ENCODE measurements at regions not wholly inside any gene's neighbourhood (a gene's known extent, or its start where the extent isn't known, plus 50 kb on each side); places are given as distances from the start of the nearest gene placed in this dataset.
"Not testable (repeated sequence)": the region's sequence is repeated elsewhere in the genome, so short reads cannot be mapped to it uniquely, and the experiment has no call there.

DNA sequence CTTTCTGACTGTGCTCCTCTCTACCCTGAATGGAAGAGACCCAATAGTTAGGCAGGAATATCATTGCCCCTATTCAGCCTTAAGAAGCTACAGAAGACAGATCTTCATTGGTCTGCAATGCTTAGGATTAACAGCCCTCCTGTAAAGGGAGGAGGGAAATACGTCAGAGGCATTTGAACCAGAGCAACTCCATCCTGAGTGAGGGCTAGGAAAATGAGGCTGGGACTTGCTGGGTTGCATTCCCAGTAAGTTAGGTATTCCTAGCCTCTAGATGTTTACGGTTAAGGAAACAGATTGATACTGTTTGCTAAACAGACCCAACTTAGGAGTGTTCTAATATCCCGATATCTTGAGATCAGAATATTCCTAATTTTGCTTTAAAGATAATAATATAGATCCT, 63.5 kb downstream of the PCDH18 start:
- no peak for DNase-seq

DNA sequence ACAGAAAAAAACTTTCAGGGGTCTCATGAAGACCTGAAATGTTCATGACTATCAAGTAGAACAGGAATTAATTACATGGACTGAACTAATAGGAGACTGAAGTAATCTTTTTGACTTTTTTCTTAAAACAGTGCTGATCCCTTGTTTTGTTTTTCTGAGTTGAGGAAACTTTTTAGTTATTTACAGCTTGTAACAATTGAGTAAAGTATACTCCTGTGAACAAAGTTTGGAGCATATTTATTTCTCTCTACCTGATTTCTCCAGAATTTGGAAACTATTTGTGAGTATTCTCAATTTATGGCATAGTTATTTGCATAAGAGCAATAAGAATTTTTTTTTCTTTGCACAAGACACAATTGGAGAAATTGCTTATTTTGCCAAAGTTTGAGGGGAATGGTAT, 64.8 kb downstream of the PCDH18 start:
- DNase-seq, result no peak

DNA sequence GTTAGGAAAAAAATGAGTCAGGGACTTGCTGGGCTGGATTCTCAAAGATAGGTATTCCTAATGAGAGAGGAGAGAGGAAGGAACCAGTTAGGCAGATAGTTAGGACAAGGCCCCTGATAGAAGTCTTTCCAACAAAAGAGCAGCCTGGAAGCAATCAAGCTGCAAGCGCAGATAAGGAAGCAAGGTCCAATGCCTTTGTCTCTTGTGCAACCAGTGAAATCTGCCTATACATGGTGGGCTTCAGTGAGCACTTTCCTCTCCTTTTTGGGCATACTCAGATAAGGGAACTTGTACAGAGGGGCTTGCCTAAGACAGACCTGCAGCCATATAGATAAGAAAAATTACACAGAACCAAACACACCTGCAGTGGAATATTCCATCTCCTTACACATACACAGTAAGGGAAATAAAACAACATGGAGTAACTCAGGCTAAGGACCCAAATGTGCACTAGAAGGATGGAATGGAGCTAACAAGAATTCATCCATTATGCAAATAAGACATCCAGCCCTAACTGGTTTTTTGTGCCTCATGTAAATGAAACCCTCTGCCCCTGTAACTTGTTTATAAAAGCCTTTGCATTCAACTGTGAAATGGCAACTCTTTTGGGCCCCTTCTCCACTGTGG, 68.8 kb downstream of the PCDH18 start:
- no peak for DNase-seq

DNA sequence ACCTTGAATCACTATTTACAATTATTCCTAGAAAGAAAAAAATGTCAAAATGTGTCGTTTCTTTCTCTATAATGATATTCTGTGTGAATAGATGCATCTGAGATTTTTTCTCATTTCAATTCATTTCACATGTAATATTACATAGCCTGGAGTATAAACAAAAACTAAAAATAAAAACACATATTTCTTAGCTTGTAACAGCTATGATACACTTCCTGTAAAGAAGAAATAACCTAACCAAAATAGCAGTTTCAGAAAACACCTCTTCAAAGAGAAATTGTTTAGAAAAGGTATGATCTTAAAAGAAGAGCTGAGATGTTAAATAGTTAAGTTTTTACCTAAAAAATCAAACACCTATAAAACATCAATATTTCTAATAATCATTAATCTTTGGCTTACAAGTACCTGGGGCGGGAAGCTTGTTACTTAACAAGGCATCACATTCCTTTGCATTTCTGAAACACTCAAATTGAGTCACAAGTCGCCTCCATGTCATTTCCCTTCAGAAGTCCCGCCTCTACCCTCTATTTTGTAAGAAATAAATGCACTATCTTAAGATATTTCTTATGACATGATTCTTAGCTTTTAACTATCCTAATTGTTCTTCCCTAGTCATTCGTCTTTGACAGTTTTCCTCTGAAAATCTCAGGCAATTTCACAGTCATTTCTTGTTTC, 76.5 kb downstream of the PCDH18 start:
- DNase-seq, result no peak

DNA sequence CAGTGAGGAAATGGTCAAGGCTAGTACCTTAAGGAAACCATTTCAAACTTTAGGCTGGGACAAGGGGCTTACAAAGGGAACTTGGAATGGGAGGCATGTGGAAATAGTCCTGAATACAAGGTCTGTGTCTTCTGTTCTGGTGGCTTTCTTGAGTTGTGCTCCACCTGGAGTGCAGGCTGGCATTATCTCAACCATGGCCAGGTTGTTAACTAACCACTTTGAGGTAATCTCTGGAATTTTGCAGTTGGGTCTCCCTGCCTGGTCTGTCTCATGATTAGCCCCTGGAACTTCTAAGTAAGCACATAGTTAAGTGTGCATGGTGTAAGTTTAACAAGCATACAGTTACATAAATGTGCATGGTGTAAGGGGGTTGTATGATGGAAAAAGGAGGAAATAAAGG, 77.5 kb downstream of the PCDH18 start:
- DNase-seq, result no peak

DNA sequence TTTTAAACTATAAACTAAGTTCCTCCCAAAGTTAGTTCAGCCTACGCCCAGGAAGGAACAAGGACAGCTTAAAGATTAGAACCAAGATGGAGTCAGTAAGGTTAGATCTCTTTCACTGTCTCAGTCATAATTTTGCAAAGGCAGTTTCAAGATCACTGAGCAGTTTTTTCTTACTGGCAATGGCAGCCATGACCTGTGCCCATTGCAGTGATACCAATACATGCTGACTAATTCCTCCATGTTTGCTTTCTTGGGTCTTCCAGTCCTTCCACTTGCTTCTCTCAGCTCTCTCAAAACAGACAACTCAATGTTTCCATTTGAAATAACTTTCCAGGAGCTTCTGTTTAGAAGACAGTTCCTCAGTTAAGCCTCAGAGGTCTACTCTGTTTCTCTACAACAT, 79.5 kb downstream of the PCDH18 start:
- DNase-seq, result no peak

DNA sequence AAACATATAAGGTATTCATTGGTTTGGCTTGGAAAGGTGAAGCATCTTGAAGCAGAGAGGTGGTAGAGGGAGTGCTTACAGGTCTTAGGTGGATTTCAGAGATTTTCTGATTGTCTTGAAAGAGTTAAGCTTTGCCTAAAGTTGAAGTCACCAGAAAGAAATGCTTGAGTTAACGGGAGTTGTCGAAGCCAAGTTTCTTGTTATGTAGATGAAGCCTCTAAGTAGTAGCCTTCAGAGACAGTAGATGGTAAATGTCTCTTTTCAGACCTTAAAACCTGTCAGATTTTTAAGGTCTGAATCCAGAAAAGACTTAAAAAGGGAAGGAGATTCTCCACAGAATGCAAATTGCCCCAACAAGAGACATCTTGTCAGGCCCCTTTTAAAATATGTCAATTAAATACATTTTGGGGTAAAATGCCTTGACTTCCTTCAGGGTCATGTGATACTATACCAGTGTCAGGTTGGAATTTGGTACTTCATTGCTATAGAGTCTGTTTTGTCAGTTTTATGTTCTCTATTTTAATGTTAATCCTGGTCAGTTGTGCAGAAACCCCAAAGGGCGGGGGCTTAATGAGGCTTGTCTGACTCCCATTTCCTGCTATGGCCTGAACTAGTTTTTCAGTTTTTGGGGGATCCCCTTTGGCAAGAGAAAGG, 81.0 kb downstream of the PCDH18 start:
- no peak for DNase-seq

DNA sequence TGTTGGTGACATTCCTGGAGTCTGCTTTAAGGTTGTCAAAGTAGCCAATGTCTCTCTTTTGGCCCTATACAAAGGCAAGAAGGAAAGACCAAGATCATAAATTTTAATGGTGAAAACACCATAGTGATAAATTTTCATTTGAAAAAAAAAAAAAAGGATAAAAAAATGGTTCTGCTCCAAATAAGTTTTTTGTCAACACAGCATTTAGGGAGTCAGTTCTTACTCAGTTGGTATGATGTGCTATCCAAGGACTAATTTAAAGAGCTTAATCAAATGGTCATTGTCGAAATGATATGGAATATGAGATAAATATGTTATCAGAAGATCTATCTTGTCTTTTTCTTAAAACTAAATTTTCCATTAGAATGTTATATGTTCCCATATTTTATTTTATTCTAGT, 83.9 kb downstream of the PCDH18 start:
- DNase-seq, result no peak

DNA sequence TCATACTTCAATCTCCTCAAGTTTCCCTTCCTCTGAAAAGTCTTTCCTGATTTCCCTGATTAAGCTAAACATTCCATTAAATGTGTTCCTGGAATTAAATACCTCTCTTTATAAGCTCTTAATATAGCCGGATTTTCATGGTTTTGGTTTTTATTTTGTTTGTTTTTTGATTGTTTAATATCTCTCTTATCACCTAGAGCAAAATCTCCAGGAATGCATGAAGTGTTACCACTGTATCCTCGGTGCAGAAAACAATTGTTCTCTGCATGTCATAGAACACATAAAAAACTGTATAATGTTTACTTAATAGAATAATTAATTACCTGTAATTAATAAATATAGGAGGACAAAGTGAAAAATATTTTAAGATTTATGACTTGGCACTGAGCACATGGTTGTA, 86.2 kb downstream of the PCDH18 start:
- no peak for DNase-seq

DNA sequence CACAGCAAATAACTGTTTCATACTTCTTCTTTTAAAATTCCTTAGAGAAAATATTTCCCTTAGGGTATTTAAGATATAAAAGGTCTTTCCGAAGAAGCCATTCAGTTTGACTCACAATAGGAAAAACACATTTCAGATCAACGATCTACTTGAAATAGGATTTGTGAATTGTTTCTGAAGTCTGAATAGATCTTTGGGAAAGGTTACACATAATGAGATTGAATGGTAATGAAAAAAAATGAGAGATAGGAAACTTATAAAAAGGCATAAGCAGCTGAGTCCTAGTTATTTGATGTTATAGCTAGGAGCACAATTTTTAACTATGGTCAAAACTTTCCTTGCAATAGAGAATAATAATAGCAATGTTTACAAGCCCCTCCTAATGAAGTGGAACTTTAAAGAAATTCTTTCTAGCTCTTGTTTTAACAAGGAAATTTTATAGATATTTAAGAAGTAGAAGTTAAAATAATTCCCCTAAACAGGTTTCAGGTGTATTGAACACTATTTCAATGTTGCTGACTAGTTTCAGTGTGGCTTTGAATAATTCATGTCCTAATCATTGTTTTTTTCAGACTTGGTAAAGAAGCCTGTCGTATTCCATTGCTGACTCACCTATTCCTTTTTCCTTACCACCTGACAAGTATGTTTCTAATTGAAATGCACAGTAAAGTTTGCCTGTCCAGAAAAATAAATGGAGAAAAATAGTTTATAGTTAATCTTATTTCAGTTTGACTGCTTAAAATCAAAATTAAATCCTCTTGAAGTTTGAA, 89.1 kb downstream of the PCDH18 start:
- DNase-seq, result no peak

DNA sequence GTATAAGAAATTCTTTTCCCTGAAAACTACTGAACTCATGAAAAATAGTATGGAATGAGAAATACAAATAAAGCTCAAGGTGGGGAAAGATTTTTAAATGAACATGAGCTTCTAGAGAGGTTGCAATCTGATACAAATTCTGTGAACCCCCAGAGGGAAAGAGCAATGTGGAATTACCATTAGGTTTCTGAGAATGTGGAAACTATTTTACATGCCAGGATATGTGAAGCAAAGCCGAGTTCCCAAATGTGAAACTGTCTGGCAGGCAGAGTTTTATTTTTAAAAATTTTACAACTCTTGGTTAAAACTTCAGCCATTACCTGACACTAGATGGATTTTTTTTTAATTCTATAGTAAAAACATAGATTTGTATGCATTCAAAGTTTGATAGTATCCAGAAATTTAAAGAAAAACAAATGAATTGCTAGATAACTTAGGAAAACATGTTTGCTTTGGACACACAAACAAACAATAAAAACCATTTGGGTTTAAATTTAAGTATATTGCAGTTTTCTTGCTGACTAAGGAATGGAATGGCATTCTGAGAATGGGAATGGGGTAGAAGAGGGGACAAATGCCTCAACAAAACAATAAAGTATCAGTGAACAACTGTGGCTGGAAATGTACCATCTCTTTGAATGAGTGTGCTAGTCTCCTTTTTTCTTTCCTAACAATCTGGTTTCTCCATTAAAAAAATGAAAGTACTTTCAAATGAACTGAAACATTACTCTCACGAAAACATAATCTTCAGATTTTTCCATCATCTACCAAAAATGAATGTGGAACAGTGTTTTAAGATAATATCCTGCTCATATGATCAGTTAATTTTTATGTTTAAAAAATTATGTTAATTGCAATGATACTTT, 99.6 kb downstream of the PCDH18 start:
- DNase-seq, result no peak

DNA sequence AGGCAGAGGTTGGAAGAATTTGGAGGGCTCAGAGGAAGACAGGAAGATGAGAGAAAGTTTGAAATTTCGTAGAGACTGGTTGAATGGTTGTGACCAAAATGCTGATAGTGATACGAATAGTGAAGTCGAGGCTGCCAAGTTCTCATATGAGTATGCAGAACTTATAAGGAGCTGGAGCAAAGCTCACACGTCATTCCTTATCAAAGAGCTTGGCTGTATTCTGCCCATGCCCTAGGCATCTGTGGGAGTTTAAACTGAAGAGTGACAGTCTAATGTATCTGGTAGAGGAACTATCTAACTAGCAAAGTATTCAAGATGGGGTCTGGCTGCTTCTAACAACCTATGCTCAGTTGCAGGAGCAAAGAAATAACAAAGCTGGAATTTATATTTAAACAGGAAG, 102.1 kb downstream of the PCDH18 start:
- no peak for DNase-seq

DNA sequence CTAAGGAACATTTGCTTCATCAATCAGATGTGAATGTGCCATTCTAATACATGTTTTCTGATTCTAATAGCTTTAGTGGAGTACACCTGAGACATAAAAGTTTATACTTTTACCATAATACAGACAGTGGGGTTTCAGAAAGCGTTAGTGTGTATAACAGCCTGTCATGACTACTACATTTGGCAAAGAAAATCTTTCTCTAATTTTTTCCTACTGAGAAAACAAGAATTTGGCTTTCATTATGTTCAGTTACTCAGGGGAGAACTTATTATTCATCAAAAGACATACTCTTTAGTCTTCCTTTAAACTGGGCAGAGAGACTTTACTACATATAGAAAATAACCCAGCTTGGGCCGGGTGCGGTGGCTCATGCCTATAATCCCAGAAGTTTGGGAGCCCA, 104.9 kb downstream of the PCDH18 start:
- DNase-seq, result no peak

DNA sequence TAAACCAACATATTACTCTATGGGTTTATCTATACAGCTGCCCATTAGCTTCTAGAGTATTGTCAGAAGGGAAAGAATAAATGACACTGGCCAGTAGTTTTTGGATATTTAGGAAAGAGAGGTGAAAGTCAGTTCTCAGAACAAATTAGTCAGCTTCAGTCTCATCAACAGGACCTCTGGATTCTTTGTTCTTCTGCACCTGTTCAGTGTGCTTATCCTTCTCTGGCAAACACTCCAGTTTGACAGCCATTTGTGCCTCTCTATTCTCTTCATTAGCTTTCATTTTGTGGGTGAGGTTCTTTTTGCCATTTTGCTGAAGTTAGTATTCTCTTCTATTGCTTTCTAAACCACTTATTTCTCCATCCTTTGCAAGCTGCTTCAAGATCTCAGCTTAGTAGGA, 107.0 kb downstream of the PCDH18 start:
- DNase-seq, result no peak

DNA sequence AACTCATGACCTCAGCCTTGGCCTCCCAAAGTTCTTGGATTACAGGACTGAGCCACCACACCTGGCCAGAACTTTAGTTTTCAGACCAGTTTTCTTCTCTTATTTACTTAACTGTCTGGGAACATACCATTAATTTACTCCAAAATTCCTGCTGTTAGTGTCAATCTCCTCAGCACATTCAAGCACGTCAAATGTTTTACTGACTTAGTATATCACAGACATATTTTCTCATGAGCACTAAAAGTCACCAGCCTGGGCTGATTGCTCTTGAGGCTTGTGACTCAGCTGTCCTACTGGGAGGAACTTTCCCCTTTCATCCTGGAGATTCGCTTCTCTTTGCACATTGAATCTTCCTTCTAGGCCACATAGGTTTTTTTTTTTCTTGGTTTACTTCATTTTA, 109.6 kb downstream of the PCDH18 start:
- no peak for DNase-seq

DNA sequence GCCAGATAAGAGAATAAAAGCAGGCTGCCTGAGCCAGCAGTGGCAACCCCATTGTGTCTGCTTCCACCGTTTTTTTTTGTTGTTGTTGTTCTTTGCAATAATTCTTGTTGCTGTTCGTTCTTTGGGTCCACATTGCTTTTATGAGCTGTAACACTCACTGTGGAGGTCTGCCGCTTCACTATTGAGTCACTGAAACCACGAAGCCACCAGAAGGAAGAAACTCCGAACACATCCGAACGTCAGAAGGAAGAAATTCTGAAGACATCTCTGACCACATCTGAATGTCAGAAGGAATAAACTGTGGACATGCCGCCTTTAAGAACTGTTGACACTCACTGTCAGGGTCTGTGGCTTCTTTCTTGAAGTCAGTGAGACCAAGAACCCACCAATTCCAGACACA, 110.5 kb downstream of the PCDH18 start:
- DNase-seq, result no peak

DNA sequence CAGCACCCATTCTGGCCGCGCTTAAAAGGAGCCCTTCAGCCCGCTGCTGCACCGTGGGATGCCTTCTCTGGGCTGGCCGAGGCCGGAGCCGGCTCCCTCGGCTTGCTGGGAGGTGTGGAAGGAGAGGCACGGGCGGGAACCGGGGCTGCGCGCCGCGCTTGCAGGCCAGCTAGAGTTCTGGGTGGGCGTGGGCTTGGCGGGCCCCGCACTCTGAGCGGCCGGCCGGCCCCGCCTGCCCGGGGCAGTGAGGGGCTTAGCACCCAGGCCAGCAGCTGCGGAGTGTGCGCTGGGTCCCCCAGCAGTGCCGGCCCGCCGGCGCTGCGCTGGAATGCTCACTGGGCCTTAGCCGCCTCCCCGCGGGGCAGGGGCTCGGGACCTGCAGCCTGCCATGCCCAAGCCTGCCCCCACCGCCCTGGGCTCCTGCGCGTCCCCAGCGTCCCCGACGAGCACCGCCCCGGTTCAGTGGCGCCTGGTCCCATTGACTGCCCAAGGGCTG, 111.3 kb downstream of the PCDH18 start:
- DNase-seq, result no peak

DNA sequence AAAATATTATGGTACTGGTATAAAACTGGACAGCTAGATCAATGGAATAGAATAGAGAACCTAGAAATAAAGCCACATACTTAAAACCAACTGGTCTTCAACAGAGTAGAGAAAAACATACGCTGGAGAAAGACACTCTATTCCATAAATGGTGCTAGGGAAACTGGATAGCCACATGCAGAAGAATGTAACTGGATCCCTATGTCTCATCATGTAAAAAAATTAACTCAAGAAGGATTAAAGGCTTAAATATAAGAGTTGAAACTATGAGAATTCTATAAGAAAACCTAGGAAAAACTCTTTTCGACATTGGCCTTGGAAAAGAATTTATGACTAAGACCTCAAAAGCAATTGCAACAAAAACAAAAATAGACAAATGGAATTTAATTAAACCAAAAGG, 114.6 kb downstream of the PCDH18 start:
- no peak for DNase-seq

DNA sequence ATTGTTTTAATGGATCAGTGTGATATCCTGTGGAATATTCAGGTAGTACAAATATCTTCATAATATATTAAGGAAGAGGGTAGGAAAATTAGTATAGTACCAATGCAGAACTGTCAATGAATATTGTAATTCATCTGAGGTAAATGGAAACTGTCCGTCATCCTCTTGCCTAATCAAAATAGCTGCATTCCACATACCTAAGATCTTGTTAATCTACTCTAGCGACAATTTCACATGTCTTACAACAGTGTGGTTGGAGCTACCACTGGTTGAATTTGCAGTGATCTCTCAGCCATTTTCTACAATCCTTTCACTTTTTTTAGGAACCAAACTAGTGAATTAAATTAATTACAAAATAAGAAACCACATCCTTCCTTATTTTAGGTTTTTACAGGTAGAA, 117.5 kb downstream of the PCDH18 start:
- DNase-seq, result no peak

DNA sequence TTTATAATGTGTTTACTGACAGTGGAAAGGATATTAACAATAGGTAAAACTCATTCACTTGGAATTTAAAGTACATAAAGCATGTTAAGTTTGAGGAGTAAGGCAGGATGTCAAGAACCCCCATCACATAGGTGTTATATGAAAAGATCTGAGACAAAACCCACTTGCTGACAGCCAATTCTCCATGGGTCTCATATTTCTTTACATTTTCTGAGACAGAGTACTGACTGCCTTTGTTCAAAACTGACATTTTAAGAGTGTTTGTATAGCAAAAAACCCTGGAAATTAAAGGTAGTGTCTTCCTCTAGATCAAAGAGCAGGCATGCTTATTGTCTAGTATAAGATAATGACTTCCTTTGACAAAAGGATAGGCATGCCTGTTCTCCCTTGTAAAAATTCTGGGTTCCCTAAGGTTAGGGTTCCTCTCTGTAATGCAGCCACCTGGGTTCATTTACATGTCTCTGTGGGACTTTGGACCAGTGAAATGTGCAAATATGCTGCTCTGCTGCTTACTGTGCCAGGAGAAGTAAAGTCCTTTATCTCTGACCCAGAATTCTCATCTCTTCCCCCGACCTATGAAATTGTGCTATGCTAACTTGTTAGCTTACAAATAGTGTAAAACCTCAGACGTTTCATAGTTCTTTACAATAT, 123.6 kb downstream of the PCDH18 start:
- no peak for DNase-seq

DNA sequence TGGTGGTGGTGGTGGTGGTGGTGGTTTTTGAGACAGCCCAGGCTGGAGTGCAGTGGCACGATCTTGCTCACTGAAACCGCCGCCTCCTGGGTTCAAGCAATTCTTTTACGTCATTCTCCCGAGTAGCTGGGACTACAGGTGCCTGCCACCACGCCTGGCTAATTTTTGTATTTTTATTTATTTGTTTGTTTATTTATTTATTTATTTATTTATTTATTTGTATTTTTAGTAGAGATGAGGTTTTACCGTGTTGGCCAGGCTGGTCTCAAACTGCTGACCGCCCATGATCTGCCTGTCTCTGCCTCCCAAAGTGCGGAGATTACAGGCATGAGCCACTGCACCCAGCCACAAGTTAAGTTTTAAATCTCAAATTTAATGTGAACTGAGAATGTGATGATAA, 126.5 kb downstream of the PCDH18 start:
- not testable (repeated sequence) for DNase-seq

DNA sequence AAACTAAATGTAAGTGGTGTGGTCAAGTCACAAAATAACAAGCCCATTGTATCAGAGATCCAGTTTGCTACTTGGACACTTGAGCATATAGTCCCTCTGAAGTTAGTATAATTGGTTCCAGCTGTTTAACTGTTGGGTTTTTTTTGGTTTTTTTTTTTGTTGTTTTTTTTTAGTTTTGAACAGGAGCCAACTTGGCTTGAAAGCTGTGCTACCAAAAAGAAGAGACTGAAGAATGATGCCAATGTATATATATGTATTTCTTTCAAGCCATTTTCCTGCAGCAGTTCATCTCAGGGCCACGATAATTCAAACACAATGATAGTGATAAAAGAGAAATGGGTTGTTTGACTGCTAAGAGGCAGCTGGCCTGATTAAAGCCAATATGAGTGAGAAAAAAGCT, 138.3 kb downstream of the PCDH18 start:
- DNase-seq, result no peak

Measured in retina (tissue), 1 donor.